ACHN (cell line): ENCODE measurements at regions not wholly inside any gene's neighbourhood (a gene's known extent, or its start where the extent isn't known, plus 50 kb on each side); places are given as distances from the start of the nearest gene placed in this dataset.
"Not testable (repeated sequence)": the region's sequence is repeated elsewhere in the genome, so short reads cannot be mapped to it uniquely, and the experiment has no call there.

Experiments used
- DNase-seq: peaks from one replicate; pipeline ENCODE4 v3.0.0-alpha.2; 2015
- in situ Hi-C: cut with HindIII; loops from 2 replicates; pipeline ENCODE4 v1.10.0; 2017; ENCODE audit warnings: low sequenced_read_pairs, low pct_ligation_motif_present, low pct_unique_long_range_greater_than_20kb

GRCh38 chr9:41778535-41779071 lies 350.6 kb downstream of the CNTNAP3B start:
- DNase-seq, in situ Hi-C loops: not testable (repeated sequence)

- DNase-seq, in situ Hi-C loops: not testable (repeated sequence)
These were observed 351.7 kb downstream of the CNTNAP3B start for GRCh38 chr9:41777536-41777935.

- in situ Hi-C loops, DNase-seq: not testable (repeated sequence)
These were observed 356.7 kb downstream of the CNTNAP3B start for GRCh38 chr9:41772541-41772940.

- DNase-seq, in situ Hi-C loops: not testable (repeated sequence)
These were observed 357.5 kb downstream of the CNTNAP3B start for GRCh38 chr9:41771693-41772092.

- DNase-seq, in situ Hi-C loops: not testable (repeated sequence)
These were observed 374.4 kb downstream of the CNTNAP3B start for GRCh38 chr9:41754822-41755221.

GRCh38 chr9:41754403-41754802 lies 374.8 kb downstream of the CNTNAP3B start:
- DNase-seq, in situ Hi-C loops: not testable (repeated sequence)

- in situ Hi-C loops, DNase-seq: not testable (repeated sequence)
These were observed 387.3 kb downstream of the CNTNAP3B start for GRCh38 chr9:41741897-41742296.

- in situ Hi-C loops = not testable (repeated sequence)
These were observed 388.1 kb downstream of the CNTNAP3B start for GRCh38 chr9:41741173-41741572.

GRCh38 chr9:41738681-41739080 lies 390.5 kb downstream of the CNTNAP3B start:
- in situ Hi-C loops, DNase-seq: not testable (repeated sequence)

More at GRCh38 chr9:41741173-41741572, 388.1 kb downstream of the CNTNAP3B start:
- DNase-seq = not testable (repeated sequence)

- DNase-seq, in situ Hi-C loops: not testable (repeated sequence)
These were observed 430.0 kb downstream of the CNTNAP3B start for GRCh38 chr9:41699190-41699589.

- DNase-seq, in situ Hi-C loops: not testable (repeated sequence)
These were observed 432.1 kb downstream of the CNTNAP3B start for GRCh38 chr9:41697080-41697479.

GRCh38 chr9:41679312-41679711 lies 449.9 kb downstream of the CNTNAP3B start:
- DNase-seq, in situ Hi-C loops: not testable (repeated sequence)

GRCh38 chr9:41663497-41664036 lies 465.7 kb downstream of the CNTNAP3B start:
- in situ Hi-C loops, DNase-seq: not testable (repeated sequence)

- in situ Hi-C loops, DNase-seq: not testable (repeated sequence)
These were observed 469.6 kb upstream of the ZNG1F start for GRCh38 chr9:41658706-41659105.

GRCh38 chr9:41658116-41658515 lies 469.0 kb upstream of the ZNG1F start:
- DNase-seq, in situ Hi-C loops: not testable (repeated sequence)

- in situ Hi-C loops, DNase-seq: not testable (repeated sequence)
These were observed 468.0 kb upstream of the ZNG1F start for GRCh38 chr9:41657141-41657540.

GRCh38 chr9:41655071-41655554 lies 466.0 kb upstream of the ZNG1F start:
- in situ Hi-C loops, DNase-seq: not testable (repeated sequence)

GRCh38 chr9:41654349-41654748 lies 465.2 kb upstream of the ZNG1F start:
- in situ Hi-C loops, DNase-seq: not testable (repeated sequence)

GRCh38 chr9:41653560-41654340 lies 464.6 kb upstream of the ZNG1F start:
- in situ Hi-C loops, DNase-seq: not testable (repeated sequence)
